GM12873 (cell line): ENCODE measurements at regions not wholly inside any gene's neighbourhood (a gene's known extent, or its start where the extent isn't known, plus 50 kb on each side); places are given as distances from the start of the nearest gene placed in this dataset.

Source experiments
- TF ChIP-seq, protein P1 (sequence below): IDR thresholded peaks from 2 replicates; pipeline ENCODE4 v1.5.1; 2012; ENCODE audit warnings: low read depth, mild to moderate bottlenecking, moderate library complexity, low read length, control low read depth; ENCODE audit not compliant: insufficient read depth; ENCODE audit errors: missing control alignments

DNA sequence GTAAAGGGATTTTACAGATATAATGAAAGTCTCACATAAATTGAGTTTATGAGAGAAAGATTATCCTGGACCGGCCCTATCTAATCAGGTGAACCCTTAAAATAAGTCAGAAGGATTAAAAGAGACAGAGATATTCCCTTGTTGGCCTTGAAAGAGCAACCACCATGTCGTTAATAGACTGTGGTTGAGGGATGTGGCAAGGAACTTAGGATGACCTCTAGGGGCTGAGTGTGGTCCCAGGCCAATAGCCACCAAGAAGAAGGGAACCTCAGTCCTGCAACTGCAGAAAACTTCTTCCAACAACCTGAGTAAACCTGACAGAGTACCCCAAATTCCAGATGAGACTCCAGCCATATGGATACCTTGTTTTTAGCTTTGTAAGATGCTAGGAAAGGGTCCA is 121.5 kb downstream of the POLR1F start:
- TF ChIP-seq, protein P1, sequence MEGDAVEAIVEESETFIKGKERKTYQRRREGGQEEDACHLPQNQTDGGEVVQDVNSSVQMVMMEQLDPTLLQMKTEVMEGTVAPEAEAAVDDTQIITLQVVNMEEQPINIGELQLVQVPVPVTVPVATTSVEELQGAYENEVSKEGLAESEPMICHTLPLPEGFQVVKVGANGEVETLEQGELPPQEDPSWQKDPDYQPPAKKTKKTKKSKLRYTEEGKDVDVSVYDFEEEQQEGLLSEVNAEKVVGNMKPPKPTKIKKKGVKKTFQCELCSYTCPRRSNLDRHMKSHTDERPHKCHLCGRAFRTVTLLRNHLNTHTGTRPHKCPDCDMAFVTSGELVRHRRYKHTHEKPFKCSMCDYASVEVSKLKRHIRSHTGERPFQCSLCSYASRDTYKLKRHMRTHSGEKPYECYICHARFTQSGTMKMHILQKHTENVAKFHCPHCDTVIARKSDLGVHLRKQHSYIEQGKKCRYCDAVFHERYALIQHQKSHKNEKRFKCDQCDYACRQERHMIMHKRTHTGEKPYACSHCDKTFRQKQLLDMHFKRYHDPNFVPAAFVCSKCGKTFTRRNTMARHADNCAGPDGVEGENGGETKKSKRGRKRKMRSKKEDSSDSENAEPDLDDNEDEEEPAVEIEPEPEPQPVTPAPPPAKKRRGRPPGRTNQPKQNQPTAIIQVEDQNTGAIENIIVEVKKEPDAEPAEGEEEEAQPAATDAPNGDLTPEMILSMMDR = peak; percentile 47

DNA sequence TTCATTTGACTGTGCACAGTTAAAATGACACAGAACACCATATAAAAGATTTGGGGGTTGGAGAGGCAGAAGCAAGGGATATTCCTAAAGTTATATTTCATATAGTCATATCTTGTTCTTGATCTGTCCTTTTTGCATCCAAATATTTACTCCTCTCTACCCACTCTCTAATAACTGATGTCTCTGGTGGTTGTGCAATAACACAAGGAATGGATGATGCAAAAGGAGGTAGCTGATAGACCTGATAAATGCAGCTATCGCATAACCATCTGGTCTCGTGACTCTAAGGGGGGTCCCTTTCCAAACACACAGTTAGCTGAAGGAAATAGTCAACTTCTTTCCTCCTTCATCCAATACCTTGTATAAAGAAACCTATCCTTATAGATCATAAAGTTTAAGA is 123.1 kb downstream of the POLR1F start:
- TF ChIP-seq, protein P1 = no peak

DNA sequence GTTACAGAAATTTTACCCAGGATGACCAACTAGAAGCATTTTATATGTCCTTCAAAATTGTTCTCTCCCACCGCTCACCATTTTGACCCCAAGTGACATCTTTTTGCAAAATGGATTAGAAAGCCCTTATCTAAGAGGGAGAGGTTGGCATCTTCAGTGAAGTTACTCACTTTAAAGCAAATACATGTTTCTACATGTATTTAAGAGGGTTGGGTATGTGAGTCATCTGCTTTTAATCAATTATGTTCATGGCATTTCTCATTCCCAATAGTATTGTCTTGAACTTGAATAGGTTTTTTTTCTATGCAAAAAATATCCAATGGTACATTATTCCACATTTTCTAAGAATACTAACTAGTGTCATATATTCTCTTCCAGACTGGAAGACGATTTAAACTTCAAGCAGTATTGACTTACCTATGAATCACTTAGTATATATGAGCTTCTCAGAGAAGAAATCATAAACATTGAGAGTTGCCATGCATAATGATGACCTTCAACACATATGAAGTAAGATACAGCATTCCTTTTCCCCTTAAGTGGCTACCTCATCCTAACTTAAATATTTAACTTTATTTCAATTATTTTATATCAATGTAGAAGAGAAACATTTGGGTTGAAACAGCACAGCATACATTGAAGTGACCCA is 132.8 kb downstream of the POLR1F start:
- TF ChIP-seq, protein P1 = no peak

DNA sequence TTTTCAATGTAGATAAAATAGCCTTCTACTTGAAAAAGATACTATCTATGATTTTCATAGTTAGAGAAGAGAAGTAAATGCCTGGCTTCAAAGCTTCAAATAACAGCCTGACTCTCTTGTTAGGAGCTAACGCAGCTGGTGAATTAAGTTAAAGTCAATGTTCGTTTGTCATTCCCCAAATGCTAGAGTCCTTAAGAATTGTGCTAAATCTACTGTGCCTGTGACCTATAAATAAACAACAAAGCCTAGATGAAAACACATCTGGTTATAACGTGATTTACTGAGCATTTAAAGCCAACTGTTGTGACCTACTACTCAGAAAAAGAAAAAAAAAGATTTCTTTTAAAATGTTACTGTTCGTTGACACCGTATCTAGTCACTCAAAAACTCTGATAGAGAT is 134.7 kb downstream of the POLR1F start:
- TF ChIP-seq, protein P1 = no peak

DNA sequence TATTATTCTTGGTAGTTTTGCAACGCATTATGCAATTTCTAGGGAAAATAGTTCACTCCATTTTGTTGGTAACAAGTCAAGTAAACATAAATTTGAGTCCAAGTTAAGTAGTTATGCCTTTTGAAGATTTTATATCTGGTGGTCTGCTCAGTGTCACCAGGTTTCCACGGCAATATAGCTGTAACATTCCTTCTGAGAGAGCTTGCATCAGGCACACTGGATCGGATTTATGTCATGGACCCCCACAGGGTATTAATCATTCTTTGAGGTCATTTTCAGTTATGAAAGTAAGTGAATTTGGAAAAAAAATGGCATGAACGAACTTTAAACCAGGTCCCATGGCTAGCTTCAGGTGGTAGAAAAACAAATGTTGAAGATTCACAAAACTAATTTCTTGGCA is 136.3 kb downstream of the POLR1F start:
- TF ChIP-seq, protein P1 = no peak

DNA sequence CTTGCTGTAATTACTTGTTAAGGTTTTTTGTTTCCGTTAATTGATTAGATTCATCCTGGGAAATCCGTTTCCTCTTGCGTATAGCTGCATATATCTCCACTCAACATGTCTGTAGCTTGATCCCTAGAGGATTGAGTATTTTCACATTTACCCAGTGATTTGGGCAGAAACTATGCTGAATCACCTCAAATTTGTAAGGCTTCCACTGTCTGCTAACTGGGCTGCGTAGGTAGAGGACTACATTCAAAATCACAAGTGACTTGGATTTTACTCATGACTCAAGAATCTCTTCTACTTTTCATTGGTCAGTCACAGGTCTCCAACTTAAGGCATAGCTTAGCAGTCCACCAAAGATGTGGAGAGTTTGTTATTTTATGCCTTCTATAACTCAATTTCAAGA is 141.8 kb downstream of the POLR1F start:
- TF ChIP-seq, protein P1 = no peak

DNA sequence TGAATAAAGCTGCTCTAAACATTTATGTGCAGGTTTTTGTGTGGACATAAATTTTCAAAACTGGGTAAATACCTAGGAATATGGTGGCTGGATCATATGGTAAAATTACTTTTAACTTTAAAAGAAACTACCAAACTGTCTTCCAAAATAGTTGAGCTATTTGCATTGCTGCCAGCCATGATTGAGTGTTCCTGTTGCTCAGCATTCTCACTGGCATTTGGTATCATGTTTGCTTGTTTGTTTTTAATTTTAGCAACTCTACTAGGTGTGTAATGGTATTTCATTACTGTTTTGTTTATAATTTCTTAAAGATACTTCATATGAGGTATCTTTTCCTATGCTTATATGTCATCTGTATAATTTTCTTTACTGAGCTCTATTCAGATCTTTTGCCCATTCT is 143.2 kb downstream of the POLR1F start:
- TF ChIP-seq, protein P1 = no peak
